AG09319 (cell line): ENCODE measurements at regions not wholly inside any gene's neighbourhood (a gene's known extent, or its start where the extent isn't known, plus 50 kb on each side); places are given as distances from the start of the nearest gene placed in this dataset.

Experiments
- DNase-seq: peaks from one replicate; pipeline ENCODE4 v3.0.0-alpha.2; 2010; ENCODE audit warnings: low read depth; ENCODE audit errors: extremely low read depth
- CTCF ChIP-seq: IDR thresholded peaks from 2 replicates; pipeline ENCODE4 v1.5.1; 2011; ENCODE audit warnings: low read depth, mild to moderate bottlenecking, inconsistent platforms, low read length, moderate library complexity

- no peak for DNase-seq
- TF ChIP-seq CTCF, result peak; percentile 7; the same call in 1 of the 2 replicates
Observed at GRCh38 chr4:138555584-138555983, 313.4 kb upstream of the SLC7A11 start.

GRCh38 chr4:138555108-138555507 lies 313.0 kb upstream of the SLC7A11 start:
- DNase-seq, result no peak
- TF ChIP-seq CTCF, result no peak

GRCh38 chr4:138553001-138553845 lies 311.1 kb upstream of the SLC7A11 start:
- no peak for TF ChIP-seq CTCF
- no peak for DNase-seq

GRCh38 chr4:138542191-138542776 lies 300.1 kb upstream of the SLC7A11 start:
- DNase-seq, result no peak
- no peak for TF ChIP-seq CTCF

- TF ChIP-seq CTCF, result no peak
- DNase-seq, result no peak
Observed at GRCh38 chr4:138540056-138540800, 298.1 kb upstream of the SLC7A11 start.

GRCh38 chr4:138538743-138539142 lies 296.6 kb upstream of the SLC7A11 start:
- no peak for TF ChIP-seq CTCF
- no peak for DNase-seq
